ENCODE measurements at regions not wholly inside any gene's neighbourhood (a gene's known extent, or its start where the extent isn't known, plus 50 kb on each side); places are given as distances from the start of the nearest gene placed in this dataset.

- in situ Hi-C loops (cut with HindIII; ENCODE audit: low sequenced_read_pairs), result loop anchor here (5.0 to 10.0 kb wide), 2 partner anchors 261 to 319 kb away; no protein-coding TSS in a partner anchor
Observed at GRCh38 chr6:126803769-126804168, 314.7 kb upstream of the RSPO3 start.

- in situ Hi-C loops (cut with HindIII; ENCODE audit: low sequenced_read_pairs), result loop anchor here (5.0 to 10.0 kb wide), 2 partner anchors 260 to 318 kb away; no protein-coding TSS in a partner anchor
Observed at GRCh38 chr6:126804332-126805064, 314.0 kb upstream of the RSPO3 start.

- in situ Hi-C loops (cut with HindIII; ENCODE audit: low sequenced_read_pairs), result loop anchor here (10.0 kb wide), 1 partner anchor 259 kb away; no protein-coding TSS in a partner anchor
Observed at GRCh38 chr6:126805861-126806260, 312.6 kb upstream of the RSPO3 start.

- in situ Hi-C loops (cut with HindIII; ENCODE audit: low sequenced_read_pairs), result loop anchor here (10.0 kb wide), 1 partner anchor 257 kb away; no protein-coding TSS in a partner anchor
Observed at GRCh38 chr6:126807876-126808275, 310.6 kb upstream of the RSPO3 start.

GRCh38 chr6:126811321-126811720 lies 307.1 kb upstream of the RSPO3 start:
- in situ Hi-C loops (cut with HindIII; ENCODE audit: low sequenced_read_pairs), result no loop called here

- in situ Hi-C loops (cut with HindIII; ENCODE audit: low sequenced_read_pairs), result no loop called here
Observed at GRCh38 chr6:126812010-126812409, 306.5 kb upstream of the RSPO3 start.

GRCh38 chr6:126812651-126813050 lies 305.8 kb upstream of the RSPO3 start:
- in situ Hi-C loops (cut with HindIII; ENCODE audit: low sequenced_read_pairs), result no loop called here

GRCh38 chr6:126820634-126821033 lies 297.8 kb upstream of the RSPO3 start:
- in situ Hi-C loops (cut with HindIII; ENCODE audit: low sequenced_read_pairs), result loop anchor here (5.0 to 10.0 kb wide), 2 partner anchors 53 to 64 kb away; no protein-coding TSS in a partner anchor

GRCh38 chr6:126821706-126822105 lies 296.8 kb upstream of the RSPO3 start:
- in situ Hi-C loops (cut with HindIII; ENCODE audit: low sequenced_read_pairs), result loop anchor here (5.0 to 10.0 kb wide), 2 partner anchors 54 to 63 kb away; no protein-coding TSS in a partner anchor

GRCh38 chr6:126824226-126824625 lies 294.2 kb upstream of the RSPO3 start:
- in situ Hi-C loops (cut with HindIII; ENCODE audit: low sequenced_read_pairs), result loop anchor here (5.0 to 10.0 kb wide), 2 partner anchors 57 to 61 kb away; no protein-coding TSS in a partner anchor

GRCh38 chr6:126824815-126825214 lies 293.7 kb upstream of the RSPO3 start:
- in situ Hi-C loops (cut with HindIII; ENCODE audit: low sequenced_read_pairs), result loop anchor here (5.0 to 10.0 kb wide), 2 partner anchors 58 to 60 kb away; no protein-coding TSS in a partner anchor

- in situ Hi-C loops (cut with HindIII; ENCODE audit: low sequenced_read_pairs), result loop anchor here (10.0 kb wide), 1 partner anchor 59 kb away; no protein-coding TSS in a partner anchor
Observed at GRCh38 chr6:126826166-126826714, 292.2 kb upstream of the RSPO3 start.

- in situ Hi-C loops (cut with HindIII; ENCODE audit: low sequenced_read_pairs), result no loop called here
Observed at GRCh38 chr6:126831461-126831860, 287.0 kb upstream of the RSPO3 start.

- in situ Hi-C loops (cut with HindIII; ENCODE audit: low sequenced_read_pairs), result no loop called here
Observed at GRCh38 chr6:126842769-126843168, 275.7 kb upstream of the RSPO3 start.

- in situ Hi-C loops (cut with HindIII; ENCODE audit: low sequenced_read_pairs), result no loop called here
Observed at GRCh38 chr6:126848119-126848518, 270.4 kb upstream of the RSPO3 start.

- in situ Hi-C loops (cut with HindIII; ENCODE audit: low sequenced_read_pairs), result no loop called here
Observed at GRCh38 chr6:126867641-126868040, 250.8 kb upstream of the RSPO3 start.

GRCh38 chr6:126873351-126873750 lies 245.1 kb upstream of the RSPO3 start:
- in situ Hi-C loops (cut with HindIII; ENCODE audit: low sequenced_read_pairs), result no loop called here

GRCh38 chr6:126873791-126874190 lies 244.7 kb upstream of the RSPO3 start:
- in situ Hi-C loops (cut with HindIII; ENCODE audit: low sequenced_read_pairs), result no loop called here

- in situ Hi-C loops (cut with HindIII; ENCODE audit: low sequenced_read_pairs), result no loop called here
Observed at GRCh38 chr6:126876446-126876845, 242.0 kb upstream of the RSPO3 start.

- in situ Hi-C loops (cut with HindIII; ENCODE audit: low sequenced_read_pairs), result loop anchor here (10.0 kb wide), 1 partner anchor 56 kb away; no protein-coding TSS in a partner anchor
Observed at GRCh38 chr6:126880964-126881363, 237.5 kb upstream of the RSPO3 start.

- in situ Hi-C loops (cut with HindIII; ENCODE audit: low sequenced_read_pairs), result loop anchor here (10.0 kb wide), 1 partner anchor 61 kb away; no protein-coding TSS in a partner anchor
Observed at GRCh38 chr6:126886106-126886505, 232.4 kb upstream of the RSPO3 start.
